Neural progenitor cell (in vitro differentiated cells): ENCODE measurements at regions not wholly inside any gene's neighbourhood (a gene's known extent, or its start where the extent isn't known, plus 50 kb on each side); places are given as distances from the start of the nearest gene placed in this dataset.
A peak's percentile ranks its signal among the peaks of the same experiment; 100 is the strongest.
"Not testable (repeated sequence)": the region's sequence is repeated elsewhere in the genome, so short reads cannot be mapped to it uniquely, and the experiment has no call there.

Source experiments
- DNase-seq: peaks from one replicate; pipeline ENCODE4 v3.0.0-alpha.2; 2016; ENCODE audit warnings: low spot score
- H2AFZ ChIP-seq: fragments of 200-600 bp; sonication (generic); replicated peaks from 2 replicates; pipeline ENCODE4 v1.6.1; 2016; ENCODE audit warnings: antibody characterized with exemption
- H3F3A ChIP-seq: fragments of 200-600 bp; sonication (generic); 2 replicates; pipeline ENCODE4 v1.6.1; 2016; ENCODE audit warnings: antibody characterized with exemption, low read depth
- H3K27ac ChIP-seq: fragments of 200-600 bp; sonication (generic); 2 replicates; pipeline ENCODE4 v1.5.1; 2016; ENCODE audit warnings: mild to moderate bottlenecking
- H3K27me3 ChIP-seq: fragments of 200-600 bp; sonication (generic); 2 replicates; pipeline ENCODE4 v1.6.1; 2016; ENCODE audit warnings: mild to moderate bottlenecking, moderate library complexity
- H3K36me3 ChIP-seq: fragments of 200-600 bp; sonication (generic); 2 replicates; pipeline ENCODE4 v1.5.1; 2016
- H3K4me1 ChIP-seq: fragments of 200-600 bp; sonication (generic); 2 replicates; pipeline ENCODE4 v1.6.1; 2016; ENCODE audit warnings: mixed run types
- H3K4me2 ChIP-seq: fragments of 200-600 bp; sonication (generic); 2 replicates; pipeline ENCODE4 v1.6.1; 2016
- H3K4me3 ChIP-seq: fragments of 200-600 bp; sonication (generic); 2 replicates; pipeline ENCODE4 v1.5.1; 2016
- H3K79me2 ChIP-seq: fragments of 200-600 bp; sonication (generic); 2 replicates; pipeline ENCODE4 v1.6.1; 2016; ENCODE audit warnings: low read depth
- H3K9ac ChIP-seq: fragments of 200-600 bp; sonication (generic); 2 replicates; pipeline ENCODE4 v1.6.1; 2016
- H3K9me3 ChIP-seq: fragments of 200-600 bp; sonication (generic); 2 replicates; pipeline ENCODE4 v1.5.1; 2016; ENCODE audit warnings: low read depth
- H4K20me1 ChIP-seq: fragments of 200-600 bp; sonication (generic); 2 replicates; pipeline ENCODE4 v1.6.1; 2016; ENCODE audit warnings: low read depth
- H3K27ac Mint-ChIP-seq: 3 replicates; pipeline ENCODE4 v1.8.0; 2021; ENCODE audit warnings: mixed read lengths
- H3K27me3 Mint-ChIP-seq: 2 replicates; pipeline ENCODE4 v1.8.0; 2022; ENCODE audit warnings: low read depth, mild to moderate bottlenecking, inconsistent platforms, moderate library complexity, mixed read lengths; ENCODE audit not compliant: insufficient read depth
- H3K36me3 Mint-ChIP-seq: 3 replicates; pipeline ENCODE4 v1.8.0; 2021; ENCODE audit warnings: mixed read lengths
- H3K4me1 Mint-ChIP-seq: 3 replicates; pipeline ENCODE4 v1.8.0; 2021; ENCODE audit warnings: mixed read lengths
- H3K4me3 Mint-ChIP-seq: 3 replicates; pipeline ENCODE4 v1.8.0; 2021; ENCODE audit warnings: mild to moderate bottlenecking, moderate library complexity, mixed read lengths
- H3K9me3 Mint-ChIP-seq: 3 replicates; pipeline ENCODE4 v1.8.0; 2020; ENCODE audit warnings: mixed read lengths
- CTCF ChIP-seq: fragments of 200-600 bp; sonication (generic); IDR thresholded peaks from 2 replicates; pipeline ENCODE4 v1.5.1; 2017; ENCODE audit warnings: antibody characterized with exemption, mild to moderate bottlenecking
- EZH2 ChIP-seq: fragments of 200-600 bp; sonication (generic); IDR thresholded peaks from 2 replicates; pipeline ENCODE4 v1.6.1; 2017; ENCODE audit warnings: antibody characterized with exemption, mild to moderate bottlenecking, moderate library complexity
- EZH2phosphoT487 ChIP-seq: fragments of 200-600 bp; sonication (generic); IDR thresholded peaks from 2 replicates; pipeline ENCODE4 v1.6.1; 2017; ENCODE audit warnings: antibody characterized with exemption

GRCh38 chrX:112931900-112932299 is 91.3 kb upstream of the AMOT start:
- H3K4me1 Mint-ChIP-seq: peaks cover under 1% of the 10 kb centered on the region
- no peak overlapping the region for H3K27ac Mint-ChIP-seq
- TF ChIP-seq EZH2phosphoT487: no peak
- no peak for TF ChIP-seq CTCF
- TF ChIP-seq EZH2: no peak
- peaks cover 4% of the 10 kb centered on the region for H3K9me3 Mint-ChIP-seq
- H2AFZ ChIP-seq: no peak overlapping the region
- no peaks in the 10 kb centered on the region for H3K4me1 ChIP-seq
- H3K36me3 ChIP-seq: no peaks in the 10 kb centered on the region
- H3K4me3 ChIP-seq: no peak overlapping the region
- no peaks in the 10 kb centered on the region for H3K79me2 ChIP-seq
- no peak overlapping the region for H3K27ac ChIP-seq
- no peaks in the 10 kb centered on the region for H3F3A ChIP-seq
- no peaks in the 10 kb centered on the region for H3K36me3 Mint-ChIP-seq
- no peaks in the 10 kb centered on the region for H3K9me3 ChIP-seq
- no peak overlapping the region for H3K4me2 ChIP-seq
- H4K20me1 ChIP-seq: no peaks in the 10 kb centered on the region
- no peaks in the 10 kb centered on the region for H3K27me3 ChIP-seq
- H3K9ac ChIP-seq: no peak overlapping the region
- no peak for DNase-seq
- H3K27me3 Mint-ChIP-seq: peaks cover 5% of the 10 kb centered on the region
- H3K4me3 Mint-ChIP-seq: no peak overlapping the region

GRCh38 chrX:112931478-112931877 is 90.8 kb upstream of the AMOT start:
- H3K9ac ChIP-seq: no peak overlapping the region
- H3K27me3 ChIP-seq: no peaks in the 10 kb centered on the region
- no peaks in the 10 kb centered on the region for H3K79me2 ChIP-seq
- H3K4me3 Mint-ChIP-seq: no peak overlapping the region
- DNase-seq: no peak
- H3K4me1 Mint-ChIP-seq: no peaks in the 10 kb centered on the region
- TF ChIP-seq EZH2phosphoT487: no peak
- TF ChIP-seq EZH2: no peak
- TF ChIP-seq CTCF: no peak
- H3K4me2 ChIP-seq: no peak overlapping the region
- no peaks in the 10 kb centered on the region for H3K4me1 ChIP-seq
- H3F3A ChIP-seq: no peaks in the 10 kb centered on the region
- no peak overlapping the region for H3K4me3 ChIP-seq
- H3K27ac ChIP-seq: no peak overlapping the region
- H3K27ac Mint-ChIP-seq: no peak overlapping the region
- no peaks in the 10 kb centered on the region for H3K9me3 ChIP-seq
- no peaks in the 10 kb centered on the region for H3K36me3 ChIP-seq
- H2AFZ ChIP-seq: no peak overlapping the region
- H3K27me3 Mint-ChIP-seq: peaks cover 5% of the 10 kb centered on the region
- H4K20me1 ChIP-seq: no peaks in the 10 kb centered on the region
- peaks cover 4% of the 10 kb centered on the region for H3K9me3 Mint-ChIP-seq
- H3K36me3 Mint-ChIP-seq: no peaks in the 10 kb centered on the region

- H3K79me2 ChIP-seq, H3K9me3 Mint-ChIP-seq: not testable (repeated sequence)
Observed at GRCh38 chrX:112923381-112923780, 82.8 kb upstream of the AMOT start.

GRCh38 chrX:112913807-112914206 is 73.2 kb upstream of the AMOT start:
- no peaks in the 10 kb centered on the region for H3K9me3 ChIP-seq
- H3K4me1 Mint-ChIP-seq: no peaks in the 10 kb centered on the region

More at GRCh38 chrX:112923381-112923780, 82.8 kb upstream of the AMOT start:
- H3K9ac ChIP-seq, H3K27me3 ChIP-seq, H3K36me3 Mint-ChIP-seq, H3K9me3 ChIP-seq, H2AFZ ChIP-seq, H3K4me1 Mint-ChIP-seq, H3K4me1 ChIP-seq, H3K4me2 ChIP-seq, H3K27me3 Mint-ChIP-seq, H3K27ac Mint-ChIP-seq, H3F3A ChIP-seq, H3K4me3 ChIP-seq, H3K4me3 Mint-ChIP-seq, H4K20me1 ChIP-seq, H3K27ac ChIP-seq, DNase-seq, H3K36me3 ChIP-seq: not testable (repeated sequence)

More at GRCh38 chrX:112913807-112914206, 73.2 kb upstream of the AMOT start:
- H3K27me3 Mint-ChIP-seq: no peaks in the 10 kb centered on the region
- Histone ChIP-seq H4K20me1 (no peaks in the 10 kb centered on the region), H3K4me3 (no peak overlapping the region), H3K27me3 (no peaks in the 10 kb centered on the region), H2AFZ (no peak overlapping the region), H3K9ac (no peak overlapping the region), H3F3A (no peaks in the 10 kb centered on the region), H3K4me1 (no peaks in the 10 kb centered on the region), H3K27ac (no peak overlapping the region), H3K36me3 (no peaks in the 10 kb centered on the region), H3K79me2 (no peaks in the 10 kb centered on the region), H3K4me2 (no peak overlapping the region)
- H3K4me3 Mint-ChIP-seq: no peak overlapping the region
- H3K9me3 Mint-ChIP-seq: no peaks in the 10 kb centered on the region
- H3K36me3 Mint-ChIP-seq: no peaks in the 10 kb centered on the region
- no peak for DNase-seq
- H3K27ac Mint-ChIP-seq: no peak overlapping the region
- no peak for TF ChIP-seq EZH2phosphoT487
- peak; percentile 32 for TF ChIP-seq CTCF
